ENCODE measurements at regions not wholly inside any gene's neighbourhood (a gene's known extent, or its start where the extent isn't known, plus 50 kb on each side); places are given as distances from the start of the nearest gene placed in this dataset.

- no peak for TF ChIP-seq EZH2 (IDR thresholded peaks at IDR 0.05; ENCODE audit: borderline replicate concordance, low read depth, low read length, severe bottlenecking)
- no peak for TF ChIP-seq POLR2AphosphoS5 (IDR thresholded peaks at IDR 0.05; ENCODE audit: insufficient read depth, low read depth, low read length)
- no peak for TF ChIP-seq GATA2 (IDR thresholded peaks at IDR 0.05; ENCODE audit: insufficient read depth, insufficient read length, low read depth, low read length)
- no peak for TF ChIP-seq CTCF (IDR thresholded peaks at IDR 0.05; ENCODE audit: extremely low read depth in 1 of 2, insufficient read depth in 1 of 2, low read depth in 1 of 2, low read length in 2 of 2)
- no peak for TF ChIP-seq JUN (IDR thresholded peaks at IDR 0.05; ENCODE audit: borderline replicate concordance, insufficient read depth, insufficient read length, low read depth)
- no peak for TF ChIP-seq POLR2A (IDR thresholded peaks at IDR 0.05; ENCODE audit: low read depth, low read length)
- no peak for TF ChIP-seq MAX (IDR thresholded peaks at IDR 0.05; ENCODE audit: insufficient read depth, insufficient read length)
Measured at GRCh38 chr12:42935756-42936155, 346.2 kb upstream of the PRICKLE1 start.

All from endothelial cell of umbilical vein (primary cell).